ENCODE measurements at regions not wholly inside any gene's neighbourhood (a gene's known extent, or its start where the extent isn't known, plus 50 kb on each side); places are given as distances from the start of the nearest gene placed in this dataset.

DNA sequence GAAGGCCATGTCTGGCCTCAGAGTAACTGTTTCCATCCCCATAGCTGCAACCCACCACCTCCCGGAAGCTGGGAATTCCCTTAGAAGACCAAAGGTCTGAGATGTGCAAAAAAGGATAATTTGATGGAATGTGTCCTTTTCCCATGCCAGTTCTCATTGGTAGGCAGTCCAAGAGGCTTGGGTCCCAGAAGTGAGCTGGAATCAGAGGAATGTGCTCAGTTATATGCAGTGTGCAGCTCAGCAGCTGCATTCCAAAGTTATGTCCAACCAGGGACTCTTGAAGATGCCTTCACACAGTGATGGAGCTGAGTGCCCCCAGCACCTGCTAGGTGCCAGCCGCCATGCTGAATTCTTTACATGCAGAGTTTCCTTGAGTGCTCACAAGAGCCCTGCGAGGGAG lies 583.9 kb upstream of the TBX3 start:
- Histone ChIP-seq H3K27ac (no peak overlapping the region), H3K4me3 (no peak overlapping the region), H3K4me1 (no peaks in the 10 kb centered on the region), H3K9me3 (no peaks in the 10 kb centered on the region), H3K36me3 (no peaks in the 10 kb centered on the region), H3K27me3 (no peaks in the 10 kb centered on the region)
- TF ChIP-seq, protein P1, sequence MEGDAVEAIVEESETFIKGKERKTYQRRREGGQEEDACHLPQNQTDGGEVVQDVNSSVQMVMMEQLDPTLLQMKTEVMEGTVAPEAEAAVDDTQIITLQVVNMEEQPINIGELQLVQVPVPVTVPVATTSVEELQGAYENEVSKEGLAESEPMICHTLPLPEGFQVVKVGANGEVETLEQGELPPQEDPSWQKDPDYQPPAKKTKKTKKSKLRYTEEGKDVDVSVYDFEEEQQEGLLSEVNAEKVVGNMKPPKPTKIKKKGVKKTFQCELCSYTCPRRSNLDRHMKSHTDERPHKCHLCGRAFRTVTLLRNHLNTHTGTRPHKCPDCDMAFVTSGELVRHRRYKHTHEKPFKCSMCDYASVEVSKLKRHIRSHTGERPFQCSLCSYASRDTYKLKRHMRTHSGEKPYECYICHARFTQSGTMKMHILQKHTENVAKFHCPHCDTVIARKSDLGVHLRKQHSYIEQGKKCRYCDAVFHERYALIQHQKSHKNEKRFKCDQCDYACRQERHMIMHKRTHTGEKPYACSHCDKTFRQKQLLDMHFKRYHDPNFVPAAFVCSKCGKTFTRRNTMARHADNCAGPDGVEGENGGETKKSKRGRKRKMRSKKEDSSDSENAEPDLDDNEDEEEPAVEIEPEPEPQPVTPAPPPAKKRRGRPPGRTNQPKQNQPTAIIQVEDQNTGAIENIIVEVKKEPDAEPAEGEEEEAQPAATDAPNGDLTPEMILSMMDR (IDR thresholded peaks at IDR 0.05) = no peak
- intact Hi-C loops (cut with DNase I) = no loop called here
- no peak for DNase-seq
- ATAC-seq = no peak

DNA sequence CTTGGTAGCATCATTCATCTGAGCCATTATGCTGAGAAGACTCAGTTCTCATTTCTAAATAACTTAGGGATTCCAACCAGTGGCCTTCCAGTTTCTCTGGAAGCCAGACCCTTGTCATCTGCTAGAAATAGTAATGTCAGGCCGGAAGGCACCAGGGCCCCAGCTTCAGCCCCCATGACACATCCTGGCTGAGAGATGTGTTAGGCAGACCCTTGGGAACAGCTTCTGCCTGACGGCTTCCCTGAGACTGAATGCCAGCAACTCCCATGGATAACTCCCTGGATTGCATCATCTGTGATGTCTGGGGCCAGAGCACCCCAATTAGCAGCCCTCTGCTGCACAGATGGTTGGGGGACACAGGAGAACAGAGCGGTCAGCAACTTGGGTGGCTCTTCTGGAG lies 583.5 kb upstream of the TBX3 start:
- Histone ChIP-seq H3K27me3 (no peaks in the 10 kb centered on the region), H3K9me3 (no peaks in the 10 kb centered on the region), H3K4me3 (no peak overlapping the region), H3K4me1 (no peaks in the 10 kb centered on the region), H3K36me3 (no peaks in the 10 kb centered on the region), H3K27ac (no peak overlapping the region)
- intact Hi-C loops (cut with DNase I) = no loop called here
- TF ChIP-seq, protein P1 (IDR thresholded peaks at IDR 0.05) = no peak
- no peak for DNase-seq
- no peak for ATAC-seq

DNA sequence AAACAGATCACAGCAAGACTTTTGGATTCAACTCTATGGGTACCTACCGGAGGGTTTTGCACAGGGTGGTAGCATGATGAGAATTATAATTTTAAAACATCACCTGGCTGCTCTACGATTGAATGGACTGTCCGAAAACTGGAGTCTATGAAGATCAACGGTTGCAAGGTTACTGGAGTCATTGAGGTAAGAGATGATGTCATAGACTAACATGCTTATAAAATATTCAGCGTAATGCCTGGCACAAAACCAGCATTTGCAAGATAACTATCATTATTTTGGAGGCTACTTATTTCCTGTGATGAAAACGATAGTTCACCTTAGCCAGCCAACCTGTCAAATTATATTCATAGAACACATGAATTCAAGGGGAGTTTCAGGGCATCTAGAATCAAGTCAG lies 580.6 kb upstream of the TBX3 start:
- no peak for DNase-seq
- Histone ChIP-seq H3K27me3 (no peaks in the 10 kb centered on the region), H3K4me3 (no peak overlapping the region), H3K36me3 (no peaks in the 10 kb centered on the region), H3K27ac (no peak overlapping the region), H3K9me3 (no peaks in the 10 kb centered on the region), H3K4me1 (peaks cover 3% of the 10 kb centered on the region)
- TF ChIP-seq, protein P1 (IDR thresholded peaks at IDR 0.05) = no peak
- no peak for ATAC-seq
- intact Hi-C loops (cut with DNase I) = no loop called here

DNA sequence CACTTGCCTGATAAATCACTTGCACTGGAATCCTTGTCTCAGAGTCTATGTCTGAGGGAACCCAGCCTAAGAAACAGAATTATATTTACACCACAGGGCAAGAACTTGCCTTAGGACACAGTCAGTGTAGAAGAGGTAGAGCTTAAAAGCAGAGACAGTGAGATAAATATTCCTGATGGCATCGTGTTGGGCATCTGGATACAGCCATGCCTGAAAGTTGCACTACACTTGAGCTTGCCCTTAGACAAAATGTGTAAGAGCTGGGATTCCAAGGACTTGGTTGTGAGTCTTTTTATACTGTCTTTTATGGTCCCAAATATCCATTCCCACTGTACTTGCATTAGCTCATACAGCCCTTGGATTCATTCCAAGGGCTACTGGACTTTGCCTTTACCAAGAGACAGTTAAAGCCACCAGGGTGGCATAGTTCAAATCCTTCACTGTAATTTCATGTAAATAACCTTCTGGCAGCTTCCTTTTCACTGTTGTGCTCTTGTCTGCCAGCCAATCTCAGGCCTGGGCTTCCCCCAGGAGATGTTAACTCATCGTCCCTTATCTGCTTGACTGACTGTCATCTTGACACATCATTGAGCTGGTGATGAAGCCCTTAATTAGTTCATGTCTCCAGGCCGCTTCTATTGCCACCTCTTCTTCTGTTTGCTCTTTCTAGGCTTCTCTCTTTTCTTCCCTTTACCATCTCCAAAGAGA lies 577.9 kb upstream of the TBX3 start:
- no peaks in the 10 kb centered on the region for H3K9me3 ChIP-seq
- H3K4me3 ChIP-seq = no peak overlapping the region
- intact Hi-C loops (cut with DNase I) = no loop called here
- TF ChIP-seq, protein P1 (IDR thresholded peaks at IDR 0.05) = no peak
- H3K4me1 ChIP-seq = peaks cover 3% of the 10 kb centered on the region
- H3K36me3 ChIP-seq = no peaks in the 10 kb centered on the region
- DNase-seq (no peak), ATAC-seq (no peak)
- H3K27me3 ChIP-seq = no peaks in the 10 kb centered on the region
- H3K27ac ChIP-seq = no peak overlapping the region

DNA sequence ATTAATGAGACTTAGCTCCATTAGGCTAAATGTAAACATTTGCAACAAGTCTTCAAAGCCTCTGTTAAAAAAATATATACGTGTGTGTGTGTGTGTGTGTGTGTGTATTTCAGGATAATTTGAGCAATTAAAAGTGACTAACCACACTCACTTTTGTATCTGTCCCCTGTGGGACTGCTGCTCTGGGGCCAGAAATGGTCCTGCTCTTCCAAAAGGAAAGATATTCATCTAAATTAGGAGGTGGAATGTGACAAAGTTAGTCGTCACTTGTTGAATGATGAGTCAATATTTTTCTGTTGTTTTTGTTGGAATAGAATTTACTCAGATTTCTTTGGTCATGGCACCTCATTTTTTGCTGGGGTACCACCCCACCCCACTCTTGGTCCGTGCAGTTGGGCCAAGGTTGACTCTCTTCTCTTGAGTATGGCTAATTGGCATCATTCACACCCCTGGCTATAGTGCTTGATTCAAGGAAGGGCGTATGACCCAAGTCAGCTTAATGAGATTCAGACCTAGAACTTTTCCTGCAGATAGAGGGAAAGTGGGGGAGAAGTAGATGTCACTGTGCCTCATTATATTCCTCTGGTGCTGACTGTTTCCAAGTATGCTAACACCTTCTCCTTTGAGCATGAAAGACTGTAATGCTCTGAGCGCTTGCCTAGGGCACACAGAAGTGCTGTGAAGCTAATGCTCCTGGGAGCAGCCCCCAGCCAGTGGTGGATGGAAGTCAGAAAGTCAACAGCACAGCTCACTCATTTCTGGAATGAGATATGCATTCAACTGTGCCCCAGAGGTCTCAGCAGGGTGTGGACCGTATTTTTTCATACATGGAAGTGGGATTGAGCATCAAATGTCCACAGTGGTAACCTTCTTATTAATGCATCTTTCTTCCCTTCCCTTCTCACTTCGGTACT lies 577.0 kb upstream of the TBX3 start:
- no peaks in the 10 kb centered on the region for H3K9me3 ChIP-seq
- intact Hi-C loops (cut with DNase I) = no loop called here
- TF ChIP-seq, protein P1 (IDR thresholded peaks at IDR 0.05) = no peak
- no peak overlapping the region for H3K4me3 ChIP-seq
- no peak for DNase-seq
- H3K4me1 ChIP-seq = peaks cover 3% of the 10 kb centered on the region
- H3K36me3 ChIP-seq = no peaks in the 10 kb centered on the region
- ATAC-seq = no peak
- H3K27me3 ChIP-seq = no peaks in the 10 kb centered on the region
- H3K27ac ChIP-seq = no peak overlapping the region
